WTC11 (cell line): ENCODE measurements at regions not wholly inside any gene's neighbourhood (a gene's known extent, or its start where the extent isn't known, plus 50 kb on each side); places are given as distances from the start of the nearest gene placed in this dataset.
A peak's percentile ranks its signal among the peaks of the same experiment; 100 is the strongest.
"Not testable (repeated sequence)": the region's sequence is repeated elsewhere in the genome, so short reads cannot be mapped to it uniquely, and the experiment has no call there.

Experiments used
- ATAC-seq: fragments of 200-7000 bp; cut with Tn5 transposase; 2 replicates; pipeline ENCODE4 v1.10.0; 2021; ENCODE audit warnings: mild to moderate bottlenecking, moderate library complexity
- CTCF ChIA-PET: fragments of 300-600 bp; sonication (Branson Sonifier 250); formaldehyde crosslinking; loops from one replicate; lab custom pipeline; 2021; ENCODE audit warnings: antibody characterized with exemption; lab: Charles Lee
- POLR2A ChIA-PET: fragments of 350-600 bp; sonication (Branson Sonifier 250); formaldehyde crosslinking; loops from one replicate; lab custom pipeline; 2021; ENCODE audit warnings: antibody characterized with exemption; lab: Charles Lee
- DNase-seq: peaks from one replicate; pipeline ENCODE4 v3.0.0; 2021; ENCODE audit warnings: low spot score
- H3K27ac Mint-ChIP-seq: 2 replicates; pipeline ENCODE4 v1.8.0; 2021; ENCODE audit warnings: mixed read lengths
- H3K27me3 Mint-ChIP-seq: 2 replicates; pipeline ENCODE4 v1.8.0; 2021; ENCODE audit warnings: low read depth, mild to moderate bottlenecking, moderate library complexity, mixed read lengths
- H3K36me3 Mint-ChIP-seq: 2 replicates; pipeline ENCODE4 v1.8.0; 2021; ENCODE audit warnings: mixed read lengths
- H3K4me1 Mint-ChIP-seq: 2 replicates; pipeline ENCODE4 v1.8.0; 2022; ENCODE audit warnings: mixed read lengths
- H3K4me3 Mint-ChIP-seq: 2 replicates; pipeline ENCODE4 v1.8.0; 2021; ENCODE audit warnings: mild to moderate bottlenecking, moderate library complexity, mixed read lengths
- H3K9me3 Mint-ChIP-seq: 2 replicates; pipeline ENCODE4 v1.8.0; 2021; ENCODE audit warnings: mixed read lengths
- CDX4 ChIP-seq: fragments of 250-450 bp; sonication (Bioruptor Pico); IDR thresholded peaks from 2 replicates; pipeline ENCODE4 v1.9.0; 2021; ENCODE audit warnings: moderate library complexity, mild to moderate bottlenecking, inconsistent platforms, borderline replicate concordance
- CREB1 ChIP-seq: sonication (generic); formaldehyde crosslinking; IDR thresholded peaks from 2 replicates; pipeline ENCODE4 v1.8.0; 2023; ENCODE audit warnings: mild to moderate bottlenecking, missing genetic modification reagents
- FOXJ3 ChIP-seq: sonication (generic); formaldehyde crosslinking; IDR thresholded peaks from 2 replicates; pipeline ENCODE4 v1.9.0; 2021; ENCODE audit warnings: missing genetic modification reagents, mild to moderate bottlenecking, borderline replicate concordance
- FOXK1 ChIP-seq: sonication (generic); formaldehyde crosslinking; IDR thresholded peaks from 2 replicates; pipeline ENCODE4 v1.8.0; 2022; ENCODE audit warnings: mild to moderate bottlenecking, moderate library complexity, missing genetic modification reagents
- FOXP1 ChIP-seq: sonication (generic); formaldehyde crosslinking; IDR thresholded peaks from 2 replicates; pipeline ENCODE4 v1.8.0; 2022; ENCODE audit warnings: missing genetic modification reagents, mild to moderate bottlenecking, moderate library complexity, borderline replicate concordance
- FOXP4 ChIP-seq: sonication (generic); formaldehyde crosslinking; IDR thresholded peaks from 2 replicates; pipeline ENCODE4 v1.8.0; 2022; ENCODE audit warnings: mild to moderate bottlenecking, missing genetic modification reagents
- GABPB1 ChIP-seq: sonication (generic); formaldehyde crosslinking; IDR thresholded peaks from 2 replicates; pipeline ENCODE4 v1.8.1; 2023; ENCODE audit warnings: mild to moderate bottlenecking, missing genetic modification reagents
- GTF2I ChIP-seq: fragments of 250-450 bp; sonication (Bioruptor Pico); conservative IDR thresholded peaks from 2 replicates; pipeline ENCODE4 v1.4.0; 2021; ENCODE audit warnings: mild to moderate bottlenecking
- HMGA2 ChIP-seq: fragments of 250-450 bp; sonication (Bioruptor Pico); IDR thresholded peaks from 2 replicates; pipeline ENCODE4 v1.4.0; 2021; ENCODE audit warnings: mild to moderate bottlenecking, moderate library complexity
- HMGXB4 ChIP-seq: sonication (generic); formaldehyde crosslinking; IDR thresholded peaks from 2 replicates; pipeline ENCODE4 v1.8.1; 2023; ENCODE audit warnings: mild to moderate bottlenecking, moderate library complexity, missing genetic modification reagents
- KAT7 ChIP-seq: sonication (generic); formaldehyde crosslinking; IDR thresholded peaks from 2 replicates; pipeline ENCODE4 v1.8.1; 2023; ENCODE audit warnings: missing genetic modification reagents, mild to moderate bottlenecking, borderline replicate concordance
- NFATC4 ChIP-seq: fragments of 250-450 bp; sonication (Bioruptor Pico); IDR thresholded peaks from 2 replicates; pipeline ENCODE4 v1.9.0; 2021; ENCODE audit warnings: mild to moderate bottlenecking
- NR2C2 ChIP-seq: sonication (generic); formaldehyde crosslinking; IDR thresholded peaks from 2 replicates; pipeline ENCODE4 v1.8.0; 2022; ENCODE audit warnings: mild to moderate bottlenecking, missing genetic modification reagents
- NR3C1 ChIP-seq: sonication (generic); formaldehyde crosslinking; conservative IDR thresholded peaks from 2 replicates; pipeline ENCODE4 v1.8.1; 2023; ENCODE audit warnings: low read depth, mild to moderate bottlenecking, missing genetic modification reagents
- SMAD3 ChIP-seq: sonication (generic); formaldehyde crosslinking; IDR thresholded peaks from 2 replicates; pipeline ENCODE4 v1.8.0; 2022; ENCODE audit warnings: missing genetic modification reagents, mild to moderate bottlenecking, borderline replicate concordance
- SOX15 ChIP-seq: fragments of 250-450 bp; sonication (Bioruptor Pico); IDR thresholded peaks from 2 replicates; pipeline ENCODE4 v1.9.0; 2021; ENCODE audit warnings: mild to moderate bottlenecking
- TEAD1 ChIP-seq: sonication (generic); formaldehyde crosslinking; IDR thresholded peaks from 2 replicates; pipeline ENCODE4 v1.8.0; 2022; ENCODE audit warnings: mild to moderate bottlenecking, missing genetic modification reagents
- TP53 ChIP-seq: sonication (generic); formaldehyde crosslinking; IDR thresholded peaks from 2 replicates; pipeline ENCODE4 v1.8.1; 2023; ENCODE audit warnings: mild to moderate bottlenecking, missing genetic modification reagents
- USF1 ChIP-seq: sonication (generic); formaldehyde crosslinking; IDR thresholded peaks from 2 replicates; pipeline ENCODE4 v1.8.0; 2022; ENCODE audit warnings: mild to moderate bottlenecking, missing genetic modification reagents
- USF2 ChIP-seq: sonication (generic); formaldehyde crosslinking; IDR thresholded peaks from 2 replicates; pipeline ENCODE4 v1.8.1; 2023; ENCODE audit warnings: mild to moderate bottlenecking, missing genetic modification reagents, moderate library complexity
- ZBTB21 ChIP-seq: sonication (generic); formaldehyde crosslinking; IDR thresholded peaks from 2 replicates; pipeline ENCODE4 v1.8.1; 2023; ENCODE audit warnings: mild to moderate bottlenecking, missing genetic modification reagents, borderline replicate concordance
- ZBTB43 ChIP-seq: sonication (generic); formaldehyde crosslinking; IDR thresholded peaks from 2 replicates; pipeline ENCODE4 v1.8.1; 2023; ENCODE audit warnings: mild to moderate bottlenecking, missing genetic modification reagents
- ZMAT4 ChIP-seq: fragments of 250-450 bp; sonication (Bioruptor Pico); IDR thresholded peaks from 2 replicates; pipeline ENCODE4 v1.9.0; 2021; ENCODE audit warnings: mild to moderate bottlenecking
- ZNF263 ChIP-seq: sonication (generic); formaldehyde crosslinking; IDR thresholded peaks from 2 replicates; pipeline ENCODE4 v1.8.1; 2022; ENCODE audit warnings: low read depth, mild to moderate bottlenecking, moderate library complexity, missing genetic modification reagents
- ZNF416 ChIP-seq: fragments of 250-450 bp; sonication (Bioruptor Pico); IDR thresholded peaks from 2 replicates; pipeline ENCODE4 v1.9.0; 2021; ENCODE audit warnings: mild to moderate bottlenecking, inconsistent platforms

GRCh38 chr3:115301364-115301860 lies 154.3 kb upstream of the ZBTB20 start (continued):
- TF ChIP-seq SMAD3 (no peak), NFATC4 (CRISPR knock-in tag) (no peak), KAT7 (CRISPR knock-in tag) (no peak), SOX15 (CRISPR knock-in tag) (no peak), TP53 (CRISPR knock-in tag) (no peak), TEAD1 (CRISPR knock-in tag) (no peak), NR2C2 (CRISPR knock-in tag) (no peak), HMGA2 (CRISPR knock-in tag) (no peak), HMGXB4 (no peak), NR3C1 (CRISPR knock-in tag) (no peak), ZNF416 (no peak), ZNF263 (no peak), ZBTB21 (no peak), ZMAT4 (CRISPR knock-in tag) (no peak), CDX4 (CRISPR knock-in tag) (no peak)

- Mint-ChIP-seq H3K4me1 (peaks cover 51% of the 10 kb centered on the region), H3K27ac (peak overlapping the region; percentile 84), H3K4me3 (peak overlapping the region; percentile 79)
- TF ChIP-seq FOXK1 (CRISPR knock-in tag) (peak; percentile 40; the same call in 1 of the 2 replicates), FOXP1 (CRISPR knock-in tag) (peak; percentile 32; the same call in 1 of the 2 replicates)
- POLR2A ChIA-PET, CTCF ChIA-PET, H3K27me3 Mint-ChIP-seq, H3K36me3 Mint-ChIP-seq, H3K9me3 Mint-ChIP-seq, ATAC-seq: not testable (repeated sequence)
- peak; percentile 57 for DNase-seq
Measured at GRCh38 chr3:115317953-115318352, 170.9 kb upstream of the ZBTB20 start.

- DNase-seq (no peak), ATAC-seq (peak; percentile 43; the same call in 1 of the 2 replicates)
- Mint-ChIP-seq H3K36me3 (peaks cover 7% of the 10 kb centered on the region), H3K9me3 (peaks cover 4% of the 10 kb centered on the region), H3K4me3 (no peak overlapping the region), H3K27me3 (no peaks in the 10 kb centered on the region; the same call in 1 of the 2 replicates), H3K4me1 (peaks cover 63% of the 10 kb centered on the region), H3K27ac (no peak overlapping the region)
- ChIA-PET CTCF (no interaction called here), POLR2A (interaction anchor here (0.6 kb wide), 1 partner anchor 462 kb away, joined by 3 read pairs; no protein-coding TSS in a partner anchor)
- TF ChIP-seq FOXP4 = no peak
Measured at GRCh38 chr3:115321400-115321805, 174.3 kb upstream of the ZBTB20 start.

- Mint-ChIP-seq H3K9me3 (no peaks in the 10 kb centered on the region), H3K36me3 (no peaks in the 10 kb centered on the region), H3K4me1 (peaks cover 62% of the 10 kb centered on the region), H3K4me3 (no peak overlapping the region), H3K27me3 (no peaks in the 10 kb centered on the region), H3K27ac (no peak overlapping the region)
- DNase-seq (no peak), ATAC-seq (no peak)
- POLR2A ChIA-PET = no interaction called here
- CTCF ChIA-PET = no interaction called here
- no peak for TF ChIP-seq FOXJ3 (CRISPR knock-in tag)
- no peak for TF ChIP-seq CREB1 (CRISPR knock-in tag)
- no peak for TF ChIP-seq GABPB1 (CRISPR knock-in tag)
- TF ChIP-seq SOX15 (CRISPR knock-in tag) = no peak
- no peak for TF ChIP-seq USF2 (CRISPR knock-in tag)
- TF ChIP-seq NR3C1 (CRISPR knock-in tag) = no peak
- TF ChIP-seq USF1 = no peak
- no peak for TF ChIP-seq GTF2I
- TF ChIP-seq ZNF263 = no peak
- TF ChIP-seq ZBTB43 (CRISPR knock-in tag) = no peak
Measured at GRCh38 chr3:115322901-115323300, 175.8 kb upstream of the ZBTB20 start.
